Testis (tissue), 2 donors: ENCODE measurements at regions not wholly inside any gene's neighbourhood (a gene's known extent, or its start where the extent isn't known, plus 50 kb on each side); places are given as distances from the start of the nearest gene placed in this dataset.

Source experiments
- DNase-seq: peaks from one replicate; pipeline ENCODE4 v3.0.0-alpha.2; 2019
- H3K27ac ChIP-seq, 2 donors: fragments of 200-600 bp; sonication (generic); one replicate each; pipeline ENCODE4 v1.5.1; 2019
- H3K27me3 ChIP-seq: fragments of 200-600 bp; sonication (generic); one replicate; pipeline ENCODE4 v1.5.1; 2019
- H3K36me3 ChIP-seq: fragments of 200-600 bp; sonication (generic); one replicate; pipeline ENCODE4 v1.5.1; 2017; ENCODE audit warnings: low read depth; ENCODE audit errors: missing control alignments
- H3K4me1 ChIP-seq: fragments of 200-600 bp; sonication (generic); one replicate; pipeline ENCODE4 v1.5.1; 2019
- H3K4me3 ChIP-seq, 2 donors: fragments of 200-600 bp; sonication (generic); one replicate each; pipeline ENCODE4 v1.5.1; 2017 to 2019
- H3K9me3 ChIP-seq: fragments of 200-600 bp; sonication (generic); one replicate; pipeline ENCODE4 v1.5.1; 2017
- POLR2A ChIP-seq: fragments of 450-650 bp; IDR thresholded peaks from one replicate; pipeline ENCODE4 v1.6.1; 2017; ENCODE audit warnings: antibody characterized with exemption, mild to moderate bottlenecking, moderate library complexity
- WGBS, 2 donors: methylation state at CpG; one replicate each; pipeline ENCODE4 v1.1.5; 2018; 5-methylcytosine and 5-hydroxymethylcytosine counted together
- intact Hi-C: fragments of 100-400 bp; cut with DNase I; formaldehyde crosslinking; loops from one replicate; pipeline ENCODE4 v1.15.1; 2023; ENCODE audit warnings: low total_unique reads
- TF ChIP-seq, protein P1 (sequence below), 3 experiments: fragments of 450-650 bp in 2 of 3; fragments of 200-600 bp in 1 of 3; sonication (generic) in 1 of 3; IDR thresholded peaks; one replicate each; pipeline ENCODE4 v1.5.1; 2016 to 2019; ENCODE audit warnings: antibody characterized with exemption in 3 of 3, mild to moderate bottlenecking in 2 of 3, moderate library complexity in 1 of 3

DNA sequence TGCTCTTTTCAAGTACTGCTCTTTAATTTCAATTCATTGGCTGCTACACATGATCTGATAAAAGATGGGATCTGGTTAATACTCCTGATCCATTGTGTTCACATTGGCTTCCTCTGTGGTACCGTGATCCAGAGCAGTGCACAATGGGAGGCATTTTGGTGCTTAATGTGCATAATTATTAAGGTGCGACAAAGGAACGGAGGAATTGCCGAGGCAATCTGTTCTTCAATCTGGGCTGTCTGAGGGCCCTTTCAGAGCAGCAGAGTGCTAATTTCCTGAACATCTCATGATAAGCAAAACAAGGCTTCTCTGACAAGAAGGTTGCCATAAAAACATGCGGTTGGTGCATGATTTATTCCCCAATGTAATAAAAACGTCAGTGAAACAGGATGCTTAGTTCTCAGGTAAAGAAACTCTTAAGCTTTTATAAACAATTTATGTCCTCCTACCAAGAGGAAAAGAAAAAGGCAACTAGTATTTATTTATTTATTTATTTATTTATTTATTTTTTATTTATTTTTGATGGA, 64.0 kb upstream of the EPHA3 start:
- TF ChIP-seq, protein P1, sequence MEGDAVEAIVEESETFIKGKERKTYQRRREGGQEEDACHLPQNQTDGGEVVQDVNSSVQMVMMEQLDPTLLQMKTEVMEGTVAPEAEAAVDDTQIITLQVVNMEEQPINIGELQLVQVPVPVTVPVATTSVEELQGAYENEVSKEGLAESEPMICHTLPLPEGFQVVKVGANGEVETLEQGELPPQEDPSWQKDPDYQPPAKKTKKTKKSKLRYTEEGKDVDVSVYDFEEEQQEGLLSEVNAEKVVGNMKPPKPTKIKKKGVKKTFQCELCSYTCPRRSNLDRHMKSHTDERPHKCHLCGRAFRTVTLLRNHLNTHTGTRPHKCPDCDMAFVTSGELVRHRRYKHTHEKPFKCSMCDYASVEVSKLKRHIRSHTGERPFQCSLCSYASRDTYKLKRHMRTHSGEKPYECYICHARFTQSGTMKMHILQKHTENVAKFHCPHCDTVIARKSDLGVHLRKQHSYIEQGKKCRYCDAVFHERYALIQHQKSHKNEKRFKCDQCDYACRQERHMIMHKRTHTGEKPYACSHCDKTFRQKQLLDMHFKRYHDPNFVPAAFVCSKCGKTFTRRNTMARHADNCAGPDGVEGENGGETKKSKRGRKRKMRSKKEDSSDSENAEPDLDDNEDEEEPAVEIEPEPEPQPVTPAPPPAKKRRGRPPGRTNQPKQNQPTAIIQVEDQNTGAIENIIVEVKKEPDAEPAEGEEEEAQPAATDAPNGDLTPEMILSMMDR (IDR thresholded peaks at IDR 0.05): no peak
- TF ChIP-seq POLR2A: no peak
- intact Hi-C loops: no loop called here
- H3K9me3 ChIP-seq: no peaks in the 10 kb centered on the region
- H3K4me1 ChIP-seq: no peaks in the 10 kb centered on the region
- no peak overlapping the region for H3K27ac ChIP-seq
- no peaks in the 10 kb centered on the region for H3K36me3 ChIP-seq
- H3K27me3 ChIP-seq: no peaks in the 10 kb centered on the region
- WGBS, 2 donors: 39 to 50% methylated on average over 6 of the region's 6 CpGs
- no peak for DNase-seq
- H3K4me3 ChIP-seq: no peak overlapping the region

DNA sequence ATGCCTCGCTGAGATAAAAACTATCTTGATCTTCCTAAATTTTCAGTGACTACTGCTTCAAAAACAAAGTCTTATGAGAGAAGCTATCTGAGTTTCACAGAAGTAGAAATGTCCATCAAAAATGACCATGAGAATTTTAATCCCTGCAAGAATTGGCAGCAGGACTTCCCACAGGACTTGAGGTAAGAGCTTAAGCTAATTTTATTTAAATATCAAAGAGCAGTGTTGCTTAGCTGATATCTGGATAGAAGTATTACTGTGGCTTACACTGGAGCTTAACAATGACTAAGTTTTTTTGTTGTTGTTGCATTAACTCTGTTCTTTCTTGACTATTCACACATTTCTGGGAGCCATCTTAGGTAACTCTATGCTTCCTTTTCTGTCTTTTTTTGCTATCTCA, 60.8 kb upstream of the EPHA3 start:
- Histone ChIP-seq H3K27me3 (no peaks in the 10 kb centered on the region), H3K4me1 (no peaks in the 10 kb centered on the region), H3K4me3 (no peak overlapping the region), H3K27ac (no peak overlapping the region), H3K9me3 (no peaks in the 10 kb centered on the region), H3K36me3 (no peaks in the 10 kb centered on the region)
- intact Hi-C loops: no loop called here
- no peak for TF ChIP-seq POLR2A
- TF ChIP-seq, protein P1 (IDR thresholded peaks at IDR 0.05): no peak
- DNase-seq: no peak
- 86 to 89% methylated on average over 1 of the region's 1 CpG for WGBS, 2 donors

DNA sequence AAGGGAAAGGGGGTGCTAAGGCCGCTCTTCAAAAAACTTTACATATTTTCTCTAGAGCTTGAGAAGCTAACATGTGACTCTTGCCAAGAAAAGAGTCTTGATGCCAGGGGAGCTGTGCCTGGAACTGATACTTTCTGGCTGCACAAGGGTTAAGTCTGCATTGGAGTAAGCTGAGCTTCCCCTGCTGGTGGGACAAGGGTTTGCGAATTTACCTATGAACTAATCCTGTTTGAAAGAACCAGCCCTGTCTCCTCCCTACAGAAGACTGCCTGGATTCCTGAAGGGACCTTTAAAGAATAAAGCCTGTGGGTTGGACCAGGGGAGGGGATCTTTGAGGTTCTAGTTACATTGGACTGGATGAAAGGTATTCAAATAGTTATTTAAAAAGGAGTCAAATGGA, 58.3 kb upstream of the EPHA3 start:
- no peaks in the 10 kb centered on the region for H3K9me3 ChIP-seq
- intact Hi-C loops: no loop called here
- WGBS, 2 donors: 63 to 72% methylated on average over 2 of the region's 2 CpGs
- H3K4me1 ChIP-seq: no peaks in the 10 kb centered on the region
- no peaks in the 10 kb centered on the region for H3K27me3 ChIP-seq
- H3K4me3 ChIP-seq: no peak overlapping the region
- TF ChIP-seq POLR2A: no peak
- TF ChIP-seq, protein P1 (IDR thresholded peaks at IDR 0.05): no peak
- H3K36me3 ChIP-seq: no peaks in the 10 kb centered on the region
- H3K27ac ChIP-seq: no peak overlapping the region
- no peak for DNase-seq

DNA sequence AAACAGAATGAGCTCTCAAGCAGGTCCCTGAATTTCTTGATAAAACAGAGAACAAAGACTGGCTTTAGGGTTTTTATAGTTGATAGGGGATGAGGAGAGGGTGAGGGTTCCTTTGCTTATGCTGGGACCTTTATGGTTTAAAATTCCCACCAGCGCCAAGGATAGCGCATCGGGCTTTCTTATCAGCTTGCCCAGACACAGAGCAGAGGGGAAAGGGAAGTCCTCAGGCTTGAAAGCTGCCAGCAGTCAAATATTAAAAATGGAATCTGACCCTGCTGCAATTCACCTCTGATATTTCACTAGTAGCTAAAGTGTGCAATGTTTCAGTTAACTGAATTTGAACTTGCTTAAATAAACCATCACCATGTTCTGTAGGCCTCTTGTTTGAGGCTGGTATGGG, 55.0 kb upstream of the EPHA3 start:
- Histone ChIP-seq H3K36me3 (no peaks in the 10 kb centered on the region), H3K27ac (no peak overlapping the region), H3K4me1 (no peaks in the 10 kb centered on the region), H3K9me3 (no peaks in the 10 kb centered on the region), H3K4me3 (no peak overlapping the region), H3K27me3 (no peaks in the 10 kb centered on the region)
- intact Hi-C loops: no loop called here
- no peak for DNase-seq
- TF ChIP-seq, protein P1 (IDR thresholded peaks at IDR 0.05): no peak
- no peak for TF ChIP-seq POLR2A
- WGBS, 2 donors: 43 to 53% methylated on average over 2 to 3 of the region's 3 CpGs

DNA sequence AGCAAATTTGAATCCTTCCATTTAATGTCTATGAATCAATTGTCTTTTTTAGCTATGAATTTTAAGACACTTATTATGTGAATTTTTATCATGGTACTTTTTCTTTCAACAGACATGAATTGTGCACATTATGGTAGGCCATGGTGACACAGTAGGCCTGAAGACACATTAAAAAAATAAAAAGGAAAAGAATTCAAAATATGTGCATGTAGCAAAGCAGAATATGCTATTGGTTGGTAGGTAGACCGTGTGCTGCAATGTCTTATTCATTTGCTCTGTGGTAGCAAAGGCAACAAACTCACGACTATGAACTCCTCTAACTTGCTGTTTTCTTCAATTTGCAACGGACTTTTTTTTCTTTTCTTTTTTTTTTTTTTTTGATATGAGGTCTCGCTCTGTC, 50.0 kb upstream of the EPHA3 start:
- no peaks in the 10 kb centered on the region for H3K36me3 ChIP-seq
- no peak for DNase-seq
- 86 to 88% methylated on average over 3 to 4 of the region's 4 CpGs for WGBS, 2 donors
- no peaks in the 10 kb centered on the region for H3K9me3 ChIP-seq
- H3K27ac ChIP-seq: no peak overlapping the region
- no peaks in the 10 kb centered on the region for H3K27me3 ChIP-seq
- TF ChIP-seq POLR2A: no peak
- TF ChIP-seq, protein P1 (IDR thresholded peaks at IDR 0.05): no peak
- H3K4me1 ChIP-seq: no peaks in the 10 kb centered on the region
- H3K4me3 ChIP-seq: no peak overlapping the region
- intact Hi-C loops: no loop called here
